GM19372 (cell line): ENCODE measurements at regions not wholly inside any gene's neighbourhood (a gene's known extent, or its start where the extent isn't known, plus 50 kb on each side); places are given as distances from the start of the nearest gene placed in this dataset.
A peak's percentile ranks its signal among the peaks of the same experiment; 100 is the strongest.
"Not testable (repeated sequence)": the region's sequence is repeated elsewhere in the genome, so short reads cannot be mapped to it uniquely, and the experiment has no call there.

ENCODE experiments used
- ATAC-seq: cut with Tn5 transposase; IDR thresholded peaks from one replicate; pipeline ENCODE4 v1.9.1; 2021; ENCODE audit warnings: mild to moderate bottlenecking, low read depth, moderate library complexity; ENCODE audit not compliant: unreplicated experiment

DNA sequence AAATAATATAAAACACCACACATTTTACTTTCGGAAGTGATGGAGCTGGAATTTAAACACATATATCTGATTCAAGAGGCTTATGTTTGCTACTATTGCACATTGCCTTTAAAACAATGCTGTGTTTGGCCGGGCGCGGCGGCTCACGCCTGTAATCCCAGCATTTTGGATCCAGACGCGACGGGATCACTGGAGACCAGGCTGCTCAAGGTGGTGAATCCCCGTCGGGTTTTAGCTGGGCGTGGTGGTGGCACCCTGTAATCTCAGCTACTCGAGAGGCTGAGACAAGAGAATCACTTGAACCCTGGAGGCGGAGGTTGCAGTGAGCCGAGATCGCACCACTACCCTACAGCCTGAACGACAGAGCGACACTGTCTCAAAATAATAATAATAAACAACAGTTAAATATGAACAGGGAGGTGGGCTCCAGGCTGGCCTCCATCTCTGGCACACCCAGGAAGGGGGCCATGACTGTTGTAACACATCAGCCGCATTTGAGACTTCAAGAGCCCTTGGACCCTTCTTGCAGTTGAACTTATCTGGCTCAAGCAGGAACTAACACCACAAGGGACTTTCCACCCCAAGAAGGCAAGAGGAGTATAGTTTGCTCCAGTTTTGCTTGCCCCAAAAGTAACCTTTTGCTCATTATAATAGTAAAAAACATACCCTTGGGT is 127.1 kb upstream of the ZNF184 start:
- ATAC-seq, result no peak

DNA sequence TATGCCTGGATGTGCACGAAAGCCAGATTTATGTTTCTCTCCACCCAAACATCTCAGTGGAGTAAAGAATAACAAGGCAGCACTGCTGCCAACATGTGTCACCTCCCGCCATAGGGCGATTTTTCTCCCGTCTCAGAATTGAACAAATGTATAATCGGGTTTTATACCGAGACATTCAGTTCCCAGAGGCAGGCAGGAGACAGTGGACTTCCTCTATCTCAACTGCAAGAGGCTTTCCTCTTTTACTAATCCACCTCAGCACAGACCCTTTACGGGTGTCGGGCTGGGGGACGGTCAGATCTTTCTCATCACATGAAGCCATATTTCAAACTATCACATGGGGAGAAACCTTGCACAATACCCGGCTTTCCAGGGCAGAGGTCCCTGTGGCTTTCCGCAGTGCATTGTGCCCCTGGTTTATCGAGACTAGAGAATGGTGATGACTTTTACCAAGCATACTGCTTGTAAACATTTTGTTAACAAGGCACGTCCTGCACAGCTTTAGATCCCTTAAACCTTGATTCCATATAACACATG is 124.2 kb upstream of the ZNF184 start:
- ATAC-seq, result not testable (repeated sequence)

DNA sequence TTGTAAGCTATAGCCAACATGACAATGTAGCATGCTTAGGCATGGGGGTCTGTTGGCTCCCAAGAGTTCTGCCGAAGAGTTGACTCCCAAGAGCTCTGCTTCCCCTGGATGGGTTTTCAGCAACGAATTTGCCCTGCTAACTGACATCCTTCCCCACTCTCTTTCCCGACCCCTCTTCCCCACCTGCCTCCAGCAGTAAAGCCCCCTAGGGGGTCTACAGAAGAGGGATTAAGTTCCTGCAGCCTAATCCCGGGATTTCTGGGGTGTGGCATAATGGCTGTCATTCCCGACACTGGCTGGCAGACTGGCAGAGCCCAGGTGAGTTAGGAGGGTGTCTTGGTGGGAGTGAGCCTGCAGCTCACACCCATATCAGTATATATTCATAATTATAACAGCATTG is 121.0 kb upstream of the ZNF184 start:
- ATAC-seq, result no peak

DNA sequence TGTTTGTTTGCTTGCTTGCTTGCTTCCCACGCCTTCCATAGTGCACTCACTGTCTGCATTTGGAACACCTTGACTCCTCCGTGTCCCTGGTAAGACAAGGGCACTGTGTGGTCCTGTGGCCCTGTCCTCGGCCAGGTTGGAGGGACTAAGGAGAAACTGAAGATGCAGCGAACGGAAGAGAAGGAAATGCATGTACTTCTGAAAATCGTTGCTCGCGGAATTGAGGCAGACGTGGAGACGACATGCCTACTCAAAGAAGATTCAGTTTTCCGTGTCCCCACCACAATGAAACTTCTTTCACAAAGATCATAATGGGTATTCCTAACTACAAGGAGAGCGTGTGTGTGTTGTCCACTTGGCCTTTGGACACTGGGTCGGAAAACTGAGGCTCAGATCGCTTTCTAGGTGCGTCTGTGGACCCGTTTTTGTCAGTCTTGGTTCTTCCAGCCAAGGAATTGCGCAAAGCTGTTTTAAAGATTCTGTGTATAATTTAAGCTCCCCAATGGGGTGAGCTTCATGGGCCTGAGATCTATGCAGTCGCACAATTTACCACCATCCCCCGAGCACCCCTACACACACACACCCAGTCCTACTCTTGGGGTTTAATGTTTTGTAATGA is 120.4 kb upstream of the ZNF184 start:
- ATAC-seq, result no peak

DNA sequence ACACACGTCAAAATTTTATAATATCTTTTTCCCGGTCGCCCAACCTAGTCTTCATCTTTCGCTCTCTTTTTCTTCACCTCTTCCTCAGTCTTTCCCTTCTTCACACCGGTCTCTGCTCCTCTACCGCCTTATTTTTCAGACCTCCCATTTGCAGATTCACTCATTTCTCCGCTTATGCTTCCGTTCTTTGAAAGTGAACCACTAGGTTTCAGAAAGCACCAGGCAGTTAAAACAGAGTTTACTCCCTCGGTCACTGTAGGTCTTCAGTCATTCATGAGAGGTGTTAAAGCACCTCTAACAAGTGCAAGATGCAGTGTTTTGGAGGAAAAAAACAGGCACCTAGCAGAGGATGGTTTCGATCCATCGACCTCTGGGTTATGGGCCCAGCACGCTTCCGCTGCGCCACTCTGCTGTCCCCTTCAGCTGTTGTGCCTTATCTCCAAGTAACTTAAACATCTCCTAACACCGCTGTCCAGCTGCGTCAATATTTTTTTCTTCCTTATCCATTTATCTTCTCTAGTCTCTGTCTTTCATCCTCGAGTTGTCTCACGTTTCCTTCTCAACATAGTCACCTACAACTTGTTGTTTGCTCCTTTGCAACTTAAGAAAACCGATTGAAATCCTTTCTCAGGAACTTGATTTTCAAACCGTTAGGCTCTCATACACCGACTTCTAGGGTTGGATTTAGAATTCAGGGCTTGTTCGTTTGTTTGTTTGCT is 119.7 kb upstream of the ZNF184 start:
- peak; percentile 58 for ATAC-seq

DNA sequence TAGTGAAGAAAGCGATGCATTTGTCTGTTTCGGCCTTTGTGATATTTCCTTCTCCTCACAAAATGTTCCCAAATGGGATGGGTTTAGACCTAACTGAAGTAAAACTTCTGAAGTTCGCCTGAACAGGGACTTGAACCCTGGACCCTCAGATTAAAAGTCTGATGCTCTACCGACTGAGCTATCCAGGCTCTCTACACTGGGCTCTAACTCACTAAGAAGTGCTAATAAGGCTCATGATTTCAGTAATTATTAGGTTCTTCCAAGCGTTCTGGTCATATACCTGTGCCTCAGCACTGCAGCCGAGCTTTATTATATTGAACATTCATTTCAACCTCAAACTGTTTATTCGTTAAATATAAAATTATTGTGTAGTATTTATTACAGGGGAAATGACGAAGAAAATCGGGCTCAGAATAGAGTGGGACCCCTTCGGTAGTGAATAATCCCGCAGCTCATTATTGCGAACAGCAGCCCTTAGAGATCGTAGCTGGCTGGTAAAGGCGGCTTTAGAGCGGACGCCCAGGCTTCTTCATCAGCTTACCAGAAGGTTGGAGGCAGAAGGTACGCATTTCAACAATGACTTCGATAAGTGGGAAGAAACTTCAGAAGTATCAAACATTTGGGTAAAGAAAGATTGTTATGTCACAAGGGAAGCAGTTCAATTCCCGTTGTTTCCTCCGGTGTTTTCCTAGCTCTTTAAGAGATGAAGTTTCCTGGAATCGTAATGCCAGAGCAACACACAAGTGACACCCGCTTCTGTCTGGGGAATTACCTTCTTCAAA is 119.0 kb upstream of the ZNF184 start:
- no peak for ATAC-seq

DNA sequence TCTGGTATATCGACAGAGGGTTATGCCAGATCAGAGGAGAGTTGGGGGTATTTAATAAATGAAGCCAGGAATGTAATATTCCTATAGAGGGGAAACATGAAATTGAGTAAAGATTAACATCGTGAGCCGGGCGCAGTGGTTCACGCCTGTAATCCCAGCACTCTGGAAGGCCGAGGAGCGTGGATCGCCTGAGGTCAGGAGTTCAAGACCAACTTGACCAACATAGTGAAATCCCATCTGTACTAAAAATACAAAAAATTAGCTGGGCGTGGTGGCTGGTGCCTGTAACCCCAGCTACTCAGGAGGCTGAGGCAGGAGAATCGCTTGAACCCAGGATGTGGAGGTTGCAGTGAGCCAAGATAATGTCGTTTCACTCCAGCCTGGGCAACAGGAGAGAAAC is 112.4 kb upstream of the ZNF184 start:
- not testable (repeated sequence) for ATAC-seq

DNA sequence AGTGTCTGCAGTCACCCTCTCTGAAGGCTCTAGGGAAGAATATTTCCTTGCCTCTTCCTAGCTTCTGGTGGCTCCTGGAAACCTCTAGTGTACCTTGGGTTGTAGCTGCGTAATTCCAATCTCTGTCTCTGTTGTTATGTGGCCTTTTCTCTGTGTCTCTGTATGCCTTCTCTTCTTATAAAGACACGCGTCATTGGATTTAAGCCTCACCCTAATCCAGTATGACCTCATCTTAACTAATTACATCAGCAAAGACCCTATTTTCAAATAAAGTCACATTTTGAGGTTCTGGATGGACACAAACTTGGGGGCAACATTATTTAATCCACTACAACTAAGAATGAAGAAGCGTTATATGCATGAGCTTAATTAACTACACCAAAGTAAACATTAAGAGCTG is 111.4 kb upstream of the ZNF184 start:
- ATAC-seq, result no peak

DNA sequence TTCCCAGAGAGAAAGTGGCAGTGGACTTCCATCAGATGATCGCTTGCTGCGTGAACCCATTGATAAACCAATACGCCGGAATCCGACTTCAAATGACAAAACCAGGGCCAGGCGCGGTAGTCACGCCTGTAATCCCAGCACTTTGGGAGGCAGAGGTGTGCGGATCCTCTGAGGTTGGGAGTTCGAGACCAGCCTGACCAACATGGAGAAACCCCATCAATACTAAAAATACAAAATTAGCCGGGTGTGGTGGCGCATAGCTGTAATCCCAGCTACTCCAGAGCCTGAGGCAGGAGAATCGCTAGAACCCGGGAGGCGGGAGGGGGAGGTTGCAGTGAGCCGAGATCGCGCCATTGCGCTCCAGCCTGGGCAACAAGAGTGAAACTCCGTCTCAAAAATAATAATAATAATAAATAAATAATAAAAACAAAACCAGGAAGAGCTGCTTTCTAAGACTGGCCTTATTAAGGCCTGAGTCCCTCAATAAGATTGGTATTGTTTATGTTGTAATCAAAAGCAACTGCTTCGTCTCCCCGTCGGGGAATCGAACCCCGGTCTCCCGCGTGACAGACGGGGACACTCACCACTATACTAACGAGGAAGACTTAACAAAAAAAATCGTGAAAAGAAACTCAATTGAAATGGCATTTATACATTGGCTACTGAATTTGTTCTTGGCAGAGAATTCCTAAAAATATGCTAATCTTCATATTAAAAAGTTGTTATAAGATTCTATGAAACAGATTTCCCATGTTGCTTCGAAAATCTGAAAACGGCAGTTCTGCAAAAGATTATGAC is 110.2 kb upstream of the ZNF184 start:
- no peak for ATAC-seq

DNA sequence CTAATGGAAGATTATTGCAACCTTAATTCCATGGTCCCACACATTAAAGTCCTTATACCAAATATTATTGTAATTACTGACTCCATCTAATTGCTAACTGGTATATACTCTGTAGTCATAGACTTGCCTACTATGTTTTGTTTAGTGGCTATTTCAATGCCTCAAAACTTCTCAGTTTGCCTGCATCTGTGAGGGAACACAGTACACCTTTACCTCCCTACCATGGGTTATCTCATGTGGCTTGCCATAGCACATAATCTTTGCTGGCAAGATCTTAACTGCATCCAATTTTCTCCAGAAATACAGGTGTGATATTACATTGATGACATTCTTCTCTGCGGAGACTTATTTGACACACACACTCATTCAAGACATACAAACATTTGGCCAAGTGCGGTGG is 107.1 kb upstream of the ZNF184 start:
- no peak for ATAC-seq

DNA sequence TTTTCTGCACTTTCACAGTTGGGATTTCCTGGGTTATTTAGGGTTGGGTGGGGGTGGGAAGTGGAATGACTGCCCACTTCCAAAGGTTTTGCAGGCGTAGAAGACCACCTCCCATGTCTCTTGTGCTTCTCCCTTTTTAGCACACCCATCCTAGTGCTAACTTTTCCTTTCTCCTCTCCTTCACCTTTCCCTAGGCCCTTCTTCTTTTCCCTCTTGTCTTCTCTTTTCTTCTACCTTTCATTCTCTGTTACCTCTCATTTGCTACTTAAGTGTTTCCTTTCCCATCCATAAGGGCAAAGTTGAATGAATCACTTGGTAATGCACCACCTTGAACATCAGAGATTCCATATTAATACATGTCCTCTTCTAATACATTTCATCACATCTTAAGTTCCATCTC is 105.0 kb upstream of the ZNF184 start:
- ATAC-seq, result no peak

DNA sequence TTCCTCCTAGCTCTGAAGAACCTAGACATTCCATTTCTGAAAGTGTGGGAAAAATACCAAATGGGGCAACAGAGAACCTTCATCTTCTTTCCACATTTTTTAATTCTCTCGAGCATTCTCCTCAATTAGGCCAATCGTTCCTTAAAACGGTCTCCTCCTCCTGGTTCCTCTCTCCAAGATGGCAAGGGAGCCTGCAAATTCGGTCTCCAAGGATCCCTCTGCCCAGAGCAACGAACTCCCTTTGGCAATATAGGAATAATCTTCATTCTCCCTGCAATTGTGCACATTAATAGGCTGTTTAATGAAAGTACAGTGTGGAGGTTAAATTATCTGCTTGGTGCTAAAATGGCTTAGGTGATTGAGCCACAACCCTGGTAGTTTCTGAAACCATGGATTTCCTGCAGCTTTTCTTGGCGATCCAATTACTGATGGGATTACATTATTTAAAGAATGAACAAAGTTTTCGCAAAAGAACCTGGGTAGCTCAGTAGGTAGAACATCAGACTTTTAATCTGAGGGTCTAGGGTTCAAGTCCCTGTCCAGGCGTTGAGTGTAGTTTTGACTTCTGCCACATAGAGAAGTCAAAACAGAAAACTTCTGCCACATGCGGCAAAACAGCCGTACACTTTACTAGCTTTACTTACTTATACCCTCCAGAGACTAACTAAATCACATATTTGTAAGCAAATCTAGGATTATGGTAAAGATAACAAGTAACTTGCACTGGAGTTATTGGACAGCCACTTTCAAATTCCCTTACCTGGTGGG is 102.9 kb upstream of the ZNF184 start:
- no peak for ATAC-seq

DNA sequence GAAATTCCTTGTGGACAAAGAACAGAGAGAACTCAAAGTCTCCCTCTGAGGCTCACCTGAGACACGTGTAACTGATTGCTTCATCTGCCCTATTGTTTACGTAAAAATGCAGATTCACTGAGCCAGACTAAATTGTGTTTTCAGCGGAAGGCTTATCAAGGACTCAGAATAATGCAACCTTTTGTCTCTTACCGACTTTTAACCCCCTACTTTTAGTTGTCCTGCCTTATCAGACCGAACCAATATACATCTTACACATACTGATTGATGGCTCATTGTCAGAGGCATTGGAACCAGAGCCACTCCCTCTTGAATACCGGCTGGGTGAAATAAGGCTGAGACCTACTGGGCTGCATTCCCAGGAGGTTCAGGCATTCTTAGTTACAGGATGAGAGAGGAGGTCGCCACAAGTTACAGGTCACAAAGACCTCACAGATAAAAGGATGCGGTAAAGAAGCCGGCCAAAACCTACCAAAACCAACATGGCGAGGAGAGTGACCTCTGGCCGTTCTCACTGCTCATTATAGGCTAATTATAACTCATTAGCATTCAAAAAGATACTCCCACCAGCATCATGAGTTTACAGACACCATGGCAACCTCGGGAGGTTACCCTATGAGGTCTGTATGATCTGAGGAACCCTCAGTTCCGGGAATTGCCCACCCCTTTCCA is 95.5 kb upstream of the ZNF184 start:
- ATAC-seq, result no peak

DNA sequence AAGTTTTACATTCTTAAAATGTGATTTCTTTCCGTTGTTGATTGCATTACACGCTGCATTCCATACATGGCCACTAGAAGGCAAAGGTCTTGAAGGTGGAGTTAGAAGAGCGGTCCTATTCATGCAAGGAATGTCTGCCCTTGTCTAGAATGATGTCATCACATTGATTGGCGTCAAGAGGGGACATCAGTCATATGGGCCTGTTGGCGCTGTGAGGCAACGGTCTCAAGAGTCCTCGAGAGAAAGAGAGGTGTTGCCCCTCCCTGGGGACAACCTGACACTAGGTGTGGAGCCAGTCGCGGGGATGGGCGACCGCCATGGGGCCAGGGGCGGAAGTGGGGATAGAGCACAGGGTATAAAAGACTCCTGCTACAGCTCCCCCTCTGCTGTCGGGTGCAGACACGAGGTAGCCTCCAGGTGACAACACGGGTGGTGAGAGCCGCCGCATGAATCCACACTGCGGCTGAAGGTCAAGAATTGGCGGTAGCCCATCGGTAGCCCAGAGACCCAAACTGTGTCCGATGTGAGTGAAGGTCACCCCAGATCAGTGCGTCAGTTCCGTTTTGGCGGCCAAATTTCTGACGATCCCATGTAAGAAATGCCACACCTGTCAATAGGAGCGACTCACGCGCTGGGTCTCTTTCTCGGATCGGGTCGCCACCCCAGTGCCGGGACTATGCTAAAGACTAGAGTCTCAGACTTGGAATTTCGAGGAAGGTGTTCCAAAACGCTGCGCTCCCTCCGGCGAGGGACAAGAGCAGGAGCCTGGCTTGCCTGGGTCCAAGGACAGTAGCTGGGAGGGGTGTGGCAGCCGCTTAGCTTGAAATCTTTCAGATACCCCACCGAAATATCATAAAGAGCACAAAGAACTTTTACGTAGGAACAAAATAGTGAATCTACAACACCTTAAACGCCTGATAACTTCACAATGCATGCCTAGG is 93.2 kb upstream of the ZNF184 start:
- ATAC-seq, result no peak

DNA sequence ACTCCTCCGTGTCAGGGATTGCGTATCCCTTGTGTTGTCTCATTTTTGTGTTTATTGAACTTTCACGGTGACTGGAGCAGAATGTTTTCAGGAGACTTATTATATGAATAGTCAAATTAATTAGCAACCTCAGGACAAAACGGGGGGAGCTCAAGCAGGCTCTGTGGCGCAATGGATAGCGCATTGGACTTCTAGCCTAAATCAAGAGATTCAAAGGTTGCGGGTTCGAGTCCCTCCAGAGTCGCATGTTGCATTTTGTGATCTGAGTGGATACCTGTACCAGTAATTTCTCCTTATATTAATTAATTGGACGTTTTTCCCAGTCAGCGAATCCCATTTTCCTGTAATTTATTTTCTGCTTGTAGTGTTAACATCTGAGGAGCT is 89.1 kb upstream of the ZNF184 start:
- ATAC-seq, result no peak

DNA sequence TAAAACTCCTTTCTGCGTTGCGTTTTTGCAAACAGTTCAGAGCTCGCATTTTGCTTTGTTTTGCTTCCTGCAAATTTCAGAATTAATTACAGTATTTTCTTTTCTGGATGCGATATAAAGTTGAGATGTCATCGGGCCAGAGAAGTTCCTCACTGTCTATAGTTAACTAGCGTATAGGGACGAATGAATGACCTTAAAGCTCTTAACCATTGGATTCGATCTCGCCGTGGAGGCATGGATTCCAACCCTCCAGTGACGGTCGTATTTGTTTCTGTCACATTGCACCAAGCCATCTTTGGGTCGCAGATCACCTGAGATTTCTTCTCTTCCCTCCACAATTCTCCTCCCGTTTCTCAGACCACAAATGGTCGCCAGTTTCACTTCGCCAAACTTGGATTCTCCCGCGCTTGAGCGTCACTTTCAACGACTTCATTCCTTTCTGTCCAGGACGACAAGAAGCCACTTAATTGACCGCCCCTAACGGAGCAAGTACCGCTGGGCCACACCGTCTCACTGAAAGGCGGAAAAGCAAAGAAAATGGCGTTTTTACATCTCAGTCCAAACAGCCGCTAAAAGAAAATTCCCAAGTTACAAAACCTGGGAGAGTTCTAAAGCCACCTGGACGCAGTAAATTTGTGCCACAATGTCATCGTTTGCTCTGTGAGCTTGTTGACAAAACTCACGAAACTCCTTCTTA is 85.3 kb upstream of the ZNF184 start:
- no peak for ATAC-seq

DNA sequence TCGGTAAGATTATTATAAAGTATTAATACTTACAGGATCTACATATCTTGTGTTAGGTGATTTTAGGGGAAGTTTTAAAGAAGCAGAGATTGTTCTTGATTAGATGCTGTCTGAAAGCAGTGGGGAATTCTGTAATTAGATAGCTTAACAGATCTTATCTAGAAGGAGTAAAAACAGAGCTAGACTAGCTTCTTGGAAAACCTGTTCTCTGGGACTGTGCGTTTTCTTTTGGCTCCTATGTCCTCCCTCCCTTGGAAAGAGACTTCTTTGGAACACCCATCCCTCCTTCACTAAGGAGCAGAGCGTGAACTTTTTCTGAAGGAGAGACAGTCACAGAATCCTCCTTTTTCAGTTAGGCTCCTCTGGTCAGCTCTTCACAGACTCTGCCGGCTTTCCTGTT is 83.5 kb upstream of the ZNF184 start:
- no peak for ATAC-seq
